ENCODE measurements at regions not wholly inside any gene's neighbourhood (a gene's known extent, or its start where the extent isn't known, plus 50 kb on each side); places are given as distances from the start of the nearest gene placed in this dataset.

GRCh38 chr18:52236131-52236530 is 103.9 kb upstream of the DCC start:
- Histone ChIP-seq H3K27ac (ENCODE audit: low read length) (no peak overlapping the region), H3K36me3 (ENCODE audit: insufficient read depth, low read length) (no peaks in the 10 kb centered on the region), H4K20me1 (ENCODE audit: insufficient read depth, low read length) (no peaks in the 10 kb centered on the region), H2AFZ (ENCODE audit: low read depth, low read length) (no peak overlapping the region), H3K4me1 (ENCODE audit: insufficient read depth, low read length) (no peaks in the 10 kb centered on the region), H3K9me3 (ENCODE audit: insufficient read depth, low read length, severe bottlenecking) (no peaks in the 10 kb centered on the region), H3K27me3 (ENCODE audit: insufficient read depth, low read length, poor library complexity) (no peaks in the 10 kb centered on the region), H3K79me2 (ENCODE audit: insufficient read depth, low read length) (no peaks in the 10 kb centered on the region), H3K4me3 (ENCODE audit: low read depth in 1 of 2, low read length in 2 of 2) (no peak overlapping the region), H3K9ac (ENCODE audit: low read depth, low read length) (no peak overlapping the region), H3K4me2 (ENCODE audit: insufficient read depth, low read length) (no peak overlapping the region)
- TF ChIP-seq EZH2 (IDR thresholded peaks at IDR 0.05; ENCODE audit: borderline replicate concordance, low read depth, low read length, severe bottlenecking), result no peak
- TF ChIP-seq CTCF (IDR thresholded peaks at IDR 0.05; ENCODE audit: borderline replicate concordance, extremely low read depth, low read length, poor library complexity, severe bottlenecking), result no peak
- DNase-seq (no peak), ATAC-seq (ENCODE audit: insufficient read depth, low read depth) (no peak)

DNA sequence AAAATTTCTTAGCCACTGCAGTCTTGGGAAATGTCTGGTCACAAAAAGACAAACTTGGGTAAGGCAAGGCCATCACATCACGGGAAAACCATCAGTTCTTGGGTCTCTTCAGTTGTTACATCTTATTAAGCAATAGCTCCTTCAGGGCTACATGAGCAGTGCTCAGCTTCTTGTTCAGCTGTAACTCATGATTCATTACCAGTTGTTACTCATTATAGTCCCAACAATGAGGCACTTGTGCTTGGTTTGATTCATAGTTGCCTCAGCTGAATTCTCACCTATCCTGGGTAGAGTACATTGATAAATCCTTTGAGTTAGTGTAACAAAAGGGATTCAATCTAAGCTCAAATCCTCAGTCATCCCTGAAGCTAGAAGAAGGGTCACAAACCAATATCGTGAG is 102.4 kb upstream of the DCC start:
- Histone ChIP-seq H4K20me1 (ENCODE audit: insufficient read depth, low read length) (no peaks in the 10 kb centered on the region), H3K4me1 (ENCODE audit: insufficient read depth, low read length) (no peaks in the 10 kb centered on the region), H3K27ac (ENCODE audit: low read length) (no peak overlapping the region), H3K9me3 (ENCODE audit: insufficient read depth, low read length, severe bottlenecking) (no peaks in the 10 kb centered on the region), H3K4me3 (ENCODE audit: low read depth in 1 of 2, low read length in 2 of 2) (no peak overlapping the region), H3K9ac (ENCODE audit: low read depth, low read length) (no peak overlapping the region), H3K36me3 (ENCODE audit: insufficient read depth, low read length) (no peaks in the 10 kb centered on the region), H3K27me3 (ENCODE audit: insufficient read depth, low read length, poor library complexity) (no peaks in the 10 kb centered on the region), H3K79me2 (ENCODE audit: insufficient read depth, low read length) (no peaks in the 10 kb centered on the region), H2AFZ (ENCODE audit: low read depth, low read length) (no peak overlapping the region), H3K4me2 (ENCODE audit: insufficient read depth, low read length) (no peak overlapping the region)
- no peak for TF ChIP-seq EZH2 (IDR thresholded peaks at IDR 0.05; ENCODE audit: borderline replicate concordance, low read depth, low read length, severe bottlenecking)
- no peak for TF ChIP-seq CTCF (IDR thresholded peaks at IDR 0.05; ENCODE audit: borderline replicate concordance, extremely low read depth, low read length, poor library complexity, severe bottlenecking)
- ATAC-seq (ENCODE audit: insufficient read depth, low read depth), result no peak
- no peak for DNase-seq

- H3K4me2 ChIP-seq (ENCODE audit: insufficient read depth, low read length), result no peak overlapping the region
- ATAC-seq (ENCODE audit: insufficient read depth, low read depth) (no peak), DNase-seq (no peak)
- H3K4me1 ChIP-seq (ENCODE audit: insufficient read depth, low read length), result no peaks in the 10 kb centered on the region
- H3K9me3 ChIP-seq (ENCODE audit: insufficient read depth, low read length, severe bottlenecking), result no peaks in the 10 kb centered on the region
- H3K9ac ChIP-seq (ENCODE audit: low read depth, low read length), result no peak overlapping the region
- no peaks in the 10 kb centered on the region for H4K20me1 ChIP-seq (ENCODE audit: insufficient read depth, low read length)
- no peak overlapping the region for H3K4me3 ChIP-seq (ENCODE audit: low read depth in 1 of 2, low read length in 2 of 2)
- H3K79me2 ChIP-seq (ENCODE audit: insufficient read depth, low read length), result no peaks in the 10 kb centered on the region
- H3K36me3 ChIP-seq (ENCODE audit: insufficient read depth, low read length), result no peaks in the 10 kb centered on the region
- H3K27me3 ChIP-seq (ENCODE audit: insufficient read depth, low read length, poor library complexity), result no peaks in the 10 kb centered on the region
- TF ChIP-seq EZH2 (IDR thresholded peaks at IDR 0.05; ENCODE audit: borderline replicate concordance, low read depth, low read length, severe bottlenecking) (no peak), CTCF (IDR thresholded peaks at IDR 0.05; ENCODE audit: borderline replicate concordance, extremely low read depth, low read length, poor library complexity, severe bottlenecking) (no peak)
- H3K27ac ChIP-seq (ENCODE audit: low read length), result no peak overlapping the region
- H2AFZ ChIP-seq (ENCODE audit: low read depth, low read length), result no peak overlapping the region
Measured at GRCh38 chr18:52242711-52243110, 97.3 kb upstream of the DCC start.

DNA sequence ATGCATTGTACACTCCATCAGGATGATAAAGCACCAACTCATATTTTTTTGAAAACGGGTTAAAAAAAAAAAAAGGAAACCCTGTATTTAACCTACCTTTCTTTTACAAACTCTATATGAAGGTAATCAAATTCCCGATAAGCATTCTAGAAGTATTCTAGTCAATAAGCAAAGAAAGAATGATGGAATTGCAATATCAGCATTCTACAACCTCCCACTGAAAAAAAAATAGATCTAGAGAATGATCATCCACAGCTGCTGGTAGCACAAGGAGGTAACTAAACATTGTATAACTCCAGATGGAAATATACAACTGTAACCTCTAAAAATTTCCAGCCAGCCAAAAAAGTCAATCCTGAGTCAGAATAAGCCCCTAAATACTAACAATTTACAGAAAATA is 95.3 kb upstream of the DCC start:
- Histone ChIP-seq H3K4me1 (ENCODE audit: insufficient read depth, low read length) (no peaks in the 10 kb centered on the region), H3K9ac (ENCODE audit: low read depth, low read length) (no peak overlapping the region), H4K20me1 (ENCODE audit: insufficient read depth, low read length) (no peaks in the 10 kb centered on the region), H3K27ac (ENCODE audit: low read length) (no peak overlapping the region), H2AFZ (ENCODE audit: low read depth, low read length) (no peak overlapping the region), H3K36me3 (ENCODE audit: insufficient read depth, low read length) (no peaks in the 10 kb centered on the region), H3K27me3 (ENCODE audit: insufficient read depth, low read length, poor library complexity) (no peaks in the 10 kb centered on the region), H3K4me3 (ENCODE audit: low read depth in 1 of 2, low read length in 2 of 2) (no peak overlapping the region), H3K4me2 (ENCODE audit: insufficient read depth, low read length) (no peak overlapping the region), H3K9me3 (ENCODE audit: insufficient read depth, low read length, severe bottlenecking) (no peaks in the 10 kb centered on the region), H3K79me2 (ENCODE audit: insufficient read depth, low read length) (no peaks in the 10 kb centered on the region)
- DNase-seq, result no peak
- TF ChIP-seq EZH2 (IDR thresholded peaks at IDR 0.05; ENCODE audit: borderline replicate concordance, low read depth, low read length, severe bottlenecking) (no peak), CTCF (IDR thresholded peaks at IDR 0.05; ENCODE audit: borderline replicate concordance, extremely low read depth, low read length, poor library complexity, severe bottlenecking) (no peak)
- no peak for ATAC-seq (ENCODE audit: insufficient read depth, low read depth)
